ENCODE measurements at regions not wholly inside any gene's neighbourhood (a gene's known extent, or its start where the extent isn't known, plus 50 kb on each side); places are given as distances from the start of the nearest gene placed in this dataset.

DNA sequence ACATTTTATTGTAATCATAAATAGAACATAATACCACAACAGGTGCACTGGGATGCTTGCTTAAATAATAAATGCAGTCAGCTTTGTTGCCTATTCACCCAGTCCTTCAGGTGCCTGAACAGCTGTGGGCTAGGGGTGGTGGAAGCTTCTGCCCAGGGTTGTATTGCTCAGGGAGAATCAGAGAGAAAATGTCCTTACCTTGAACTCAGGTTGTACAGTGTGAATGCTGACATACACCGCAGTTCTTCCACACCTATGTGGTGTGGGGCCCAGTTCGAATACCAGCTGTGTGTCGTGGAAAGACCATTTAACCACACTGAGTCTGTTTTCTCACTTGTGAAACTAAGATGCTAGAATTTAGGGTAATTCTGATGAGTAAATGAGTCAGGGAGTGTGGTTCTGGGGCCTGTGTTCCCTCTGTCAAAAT lies 115.7 kb upstream of the ATP1A1 start:
- Histone ChIP-seq H2BK12ac (ENCODE audit: insufficient read length, low read depth, low read length) (no peak overlapping the region), H4K8ac (replicated peaks; ENCODE audit: insufficient read length, low read depth, low read length) (no peak overlapping the region), H3K23me2 (ENCODE audit: insufficient read length, low read depth, low read length, poor library complexity, severe bottlenecking) (no peaks in the 10 kb centered on the region), H3K9me3 (ENCODE audit: control insufficient read depth, low read depth, low read length) (no peaks in the 10 kb centered on the region), H2BK20ac (ENCODE audit: low read depth, low read length, poor library complexity, severe bottlenecking) (no peak overlapping the region), H3K14ac (ENCODE audit: insufficient read depth, low read length) (no peak overlapping the region), H2AK5ac (ENCODE audit: insufficient read length, low read length) (no peak overlapping the region), H3K23ac (ENCODE audit: insufficient read length, low read depth, low read length) (no peak overlapping the region), H3K4me2 (ENCODE audit: insufficient read depth, insufficient read length, low read length) (no peak overlapping the region), H3K27me3 (ENCODE audit: insufficient read depth, low read length) (no peaks in the 10 kb centered on the region), H2AFZ (ENCODE audit: low read length) (no peak overlapping the region), H2BK15ac (ENCODE audit: low read depth, low read length) (no peak overlapping the region), H4K5ac (ENCODE audit: insufficient read length, low read depth, low read length) (no peak overlapping the region), H3K27ac (ENCODE audit: insufficient read length, low read depth, low read length) (no peak overlapping the region), H3T11ph (ENCODE audit: low read length) (no peak overlapping the region), H3K79me1 (ENCODE audit: insufficient read depth, low read depth, low read length, poor library complexity, severe bottlenecking) (no peaks in the 10 kb centered on the region), H3K18ac (ENCODE audit: insufficient read length, low read depth, low read length) (no peak overlapping the region), H3K4ac (ENCODE audit: low read depth, low read length) (no peak overlapping the region), H3K56ac (ENCODE audit: insufficient read length, low read depth, low read length) (no peak overlapping the region), H3K9ac (ENCODE audit: extremely low read depth, insufficient read length, low read length) (no peak overlapping the region), H3K79me2 (ENCODE audit: insufficient read depth, low read length) (no peaks in the 10 kb centered on the region), H2BK120ac (ENCODE audit: low read depth, low read length, poor library complexity, severe bottlenecking) (no peak overlapping the region), H4K91ac (ENCODE audit: insufficient read length, low read depth, low read length) (no peak overlapping the region), H3K4me1 (ENCODE audit: insufficient read depth, low read length) (no peaks in the 10 kb centered on the region), H2BK5ac (ENCODE audit: insufficient read length, low read length) (no peak overlapping the region), H4K20me1 (ENCODE audit: control insufficient read depth, insufficient read depth, insufficient read length) (no peaks in the 10 kb centered on the region)
- TF ChIP-seq, protein P1, sequence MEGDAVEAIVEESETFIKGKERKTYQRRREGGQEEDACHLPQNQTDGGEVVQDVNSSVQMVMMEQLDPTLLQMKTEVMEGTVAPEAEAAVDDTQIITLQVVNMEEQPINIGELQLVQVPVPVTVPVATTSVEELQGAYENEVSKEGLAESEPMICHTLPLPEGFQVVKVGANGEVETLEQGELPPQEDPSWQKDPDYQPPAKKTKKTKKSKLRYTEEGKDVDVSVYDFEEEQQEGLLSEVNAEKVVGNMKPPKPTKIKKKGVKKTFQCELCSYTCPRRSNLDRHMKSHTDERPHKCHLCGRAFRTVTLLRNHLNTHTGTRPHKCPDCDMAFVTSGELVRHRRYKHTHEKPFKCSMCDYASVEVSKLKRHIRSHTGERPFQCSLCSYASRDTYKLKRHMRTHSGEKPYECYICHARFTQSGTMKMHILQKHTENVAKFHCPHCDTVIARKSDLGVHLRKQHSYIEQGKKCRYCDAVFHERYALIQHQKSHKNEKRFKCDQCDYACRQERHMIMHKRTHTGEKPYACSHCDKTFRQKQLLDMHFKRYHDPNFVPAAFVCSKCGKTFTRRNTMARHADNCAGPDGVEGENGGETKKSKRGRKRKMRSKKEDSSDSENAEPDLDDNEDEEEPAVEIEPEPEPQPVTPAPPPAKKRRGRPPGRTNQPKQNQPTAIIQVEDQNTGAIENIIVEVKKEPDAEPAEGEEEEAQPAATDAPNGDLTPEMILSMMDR (conservative IDR thresholded peaks at IDR 0.05): no peak
- no CpG with 5 or more reads among the region's 3 CpGs for WGBS (ENCODE audit: extremely low coverage, insufficient read length, low lambda C conversion rate)
- no peak for DNase-seq
- no peaks in the 10 kb centered on the region for H3K9me3 Mint-ChIP-seq
- H3K4me1 Mint-ChIP-seq: peaks cover 16 to 27% of the 10 kb centered on the region in 2 experiments
- no peaks in the 10 kb centered on the region; a peak in 1 of 7 replicates for H3K36me3 Mint-ChIP-seq (ENCODE audit: insufficient read depth in 1 of 3, low read depth in 3 of 3)
- H3K27me3 Mint-ChIP-seq (ENCODE audit: low read depth): peaks cover 1% of the 10 kb centered on the region; the same call in 1 of the 2 replicates
- H3K27ac Mint-ChIP-seq: no peak overlapping the region
- no peak overlapping the region for H3K4me3 Mint-ChIP-seq
